Liver (tissue), 8 donors: ENCODE measurements at regions not wholly inside any gene's neighbourhood (a gene's known extent, or its start where the extent isn't known, plus 50 kb on each side); places are given as distances from the start of the nearest gene placed in this dataset.

Experiments
- DNase-seq: peaks from one replicate; pipeline ENCODE4 v3.0.0-alpha.2; 2017; ENCODE audit warnings: low spot score
- H3K27ac ChIP-seq, 2 donors: one replicate each; pipeline ENCODE4 v1.7.0; 2013; ENCODE audit warnings: inconsistent platforms in 2 of 2, low read length in 2 of 2, control low read depth in 1 of 2, low read depth in 1 of 2, mild to moderate bottlenecking in 1 of 2
- H3K27me3 ChIP-seq, 4 donors: one replicate each; pipeline versions ENCODE4 v1.6.1 to v1.7.0; 2013; ENCODE audit warnings: low read length in 3 of 4, inconsistent platforms in 1 of 4, mild to moderate bottlenecking in 1 of 4, moderate library complexity in 1 of 4; ENCODE audit not compliant: control insufficient read depth in 4 of 4, insufficient read depth in 4 of 4
- H3K36me3 ChIP-seq, 4 donors: one replicate each; pipeline versions ENCODE4 v1.6.1 to v1.7.0; 2013; ENCODE audit warnings: low read length in 3 of 4, mild to moderate bottlenecking in 3 of 4, low read depth in 1 of 4, moderate library complexity in 1 of 4; ENCODE audit not compliant: control insufficient read depth in 4 of 4, insufficient read depth in 3 of 4
- H3K4me1 ChIP-seq, 4 donors: one replicate each; pipeline versions ENCODE4 v1.6.1 to v1.7.0; 2013; ENCODE audit warnings: low read length in 3 of 4, mild to moderate bottlenecking in 3 of 4, moderate library complexity in 1 of 4; ENCODE audit not compliant: control insufficient read depth in 4 of 4, insufficient read depth in 4 of 4
- H3K4me3 ChIP-seq, 3 donors: one replicate each; pipeline versions ENCODE4 v1.6.1 to v1.7.0; 2013; ENCODE audit warnings: low read length in 3 of 3, control low read depth in 1 of 3, low read depth in 1 of 3, mild to moderate bottlenecking in 1 of 3
- H3K9ac ChIP-seq, 2 donors: one replicate each; pipeline ENCODE4 v1.7.0; 2013; ENCODE audit warnings: low read length in 2 of 2, mild to moderate bottlenecking in 2 of 2, moderate library complexity in 2 of 2, control low read depth in 1 of 2, low read depth in 1 of 2
- H3K9me3 ChIP-seq, 4 donors: one replicate each; pipeline versions ENCODE4 v1.6.1 to v1.7.0; 2013; ENCODE audit warnings: low read length in 3 of 4; ENCODE audit not compliant: control insufficient read depth in 4 of 4
- ATF3 ChIP-seq: IDR thresholded peaks from 2 replicates; pipeline ENCODE4 v1.6.1; 2016; ENCODE audit warnings: antibody characterized with exemption
- CTCF ChIP-seq: fragments of 150-350 bp; IDR thresholded peaks from 2 replicates; pipeline ENCODE4 v1.5.1; 2017; ENCODE audit warnings: improper control_type of control experiment, low read depth, low read length; ENCODE audit not compliant: missing input control
- EGR1 ChIP-seq, 2 donors: IDR thresholded peaks; 2 replicates each; pipeline ENCODE4 v1.6.1; 2016 to 2018; ENCODE audit warnings: antibody characterized with exemption in 2 of 2, low read depth in 2 of 2
- FOXA1 ChIP-seq: IDR thresholded peaks from 2 replicates; pipeline ENCODE4 v1.6.1; 2016; ENCODE audit warnings: antibody characterized with exemption
- FOXA2 ChIP-seq: IDR thresholded peaks from 2 replicates; pipeline ENCODE4 v1.6.1; 2016; ENCODE audit warnings: antibody characterized with exemption
- GABPA ChIP-seq, 2 donors: IDR thresholded peaks in 1 of 2; conservative IDR thresholded peaks in 1 of 2; 2 replicates each; pipeline ENCODE4 v1.6.1; 2016; ENCODE audit warnings: antibody characterized with exemption in 2 of 2, mild to moderate bottlenecking in 1 of 2, moderate library complexity in 1 of 2
- HNF4A ChIP-seq, 2 donors: conservative IDR thresholded peaks; 2 replicates each; pipeline ENCODE4 v1.6.1; 2016; ENCODE audit warnings: antibody characterized with exemption in 2 of 2, mild to moderate bottlenecking in 2 of 2
- HNF4G ChIP-seq: IDR thresholded peaks from 2 replicates; pipeline ENCODE4 v1.6.1; 2016; ENCODE audit warnings: antibody characterized with exemption
- JUND ChIP-seq, 2 donors: IDR thresholded peaks; 2 replicates each; pipeline ENCODE4 v1.6.1; 2016; ENCODE audit warnings: antibody characterized with exemption in 2 of 2
- MAX ChIP-seq: IDR thresholded peaks from 2 replicates; pipeline ENCODE4 v1.6.1; 2016; ENCODE audit warnings: antibody characterized with exemption
- NR2F2 ChIP-seq: IDR thresholded peaks from 2 replicates; pipeline ENCODE4 v1.6.1; 2016; ENCODE audit warnings: antibody characterized with exemption
- RAD21 ChIP-seq, 2 donors: IDR thresholded peaks; 2 replicates each; pipeline ENCODE4 v1.6.1; 2016; ENCODE audit warnings: antibody characterized with exemption in 2 of 2, mild to moderate bottlenecking in 2 of 2
- REST ChIP-seq: IDR thresholded peaks from 2 replicates; pipeline ENCODE4 v1.6.1; 2016; ENCODE audit warnings: antibody characterized with exemption, mild to moderate bottlenecking
- RXRA ChIP-seq, 2 donors: IDR thresholded peaks; 2 replicates each; pipeline ENCODE4 v1.6.1; 2017 to 2018; ENCODE audit warnings: antibody characterized with exemption in 2 of 2, mild to moderate bottlenecking in 1 of 2
- SP1 ChIP-seq: IDR thresholded peaks from 2 replicates; pipeline ENCODE4 v1.6.1; 2018; ENCODE audit warnings: antibody characterized with exemption, mild to moderate bottlenecking
- YY1 ChIP-seq: IDR thresholded peaks from 2 replicates; pipeline ENCODE4 v1.6.1; 2016; ENCODE audit warnings: antibody characterized with exemption, mild to moderate bottlenecking
- ZBTB33 ChIP-seq: IDR thresholded peaks from 2 replicates; pipeline ENCODE4 v1.6.1; 2016; ENCODE audit warnings: antibody characterized with exemption
- WGBS: extraction: QIAGEN DNeasy Blood & Tissue Kit; methylation state at CpG from one replicate; pipeline ENCODE4 v1.1.7; 2013; 5-methylcytosine and 5-hydroxymethylcytosine counted together
- donor health status: healthy.
- donor health status: healthy.
- donor health status: healthy.
- donor health status: healthy.
- donor health status: healthy.

- no peak overlapping the region for H3K27ac ChIP-seq
- TF ChIP-seq RXRA (IDR thresholded peaks at IDR 0.05) (peak in 1 of 2 donors; percentile 52), SP1 (no peak), GABPA (IDR thresholded peaks at IDR 0.05 in 1 of 2, conservative IDR thresholded peaks at IDR 0.05 in 1 of 2) (no peak), JUND (IDR thresholded peaks at IDR 0.05) (no peak), HNF4G (no peak), ZBTB33 (no peak), NR2F2 (peak; percentile 53), MAX (no peak), HNF4A (conservative IDR thresholded peaks at IDR 0.05) (peak in 1 of 2 donors; percentile 4)
- no peaks in the 10 kb centered on the region for H3K27me3 ChIP-seq
- H3K4me3 ChIP-seq = no peak overlapping the region
- peaks cover 0 to 3% (median 0%) of the 10 kb centered on the region in 4 donors for H3K4me1 ChIP-seq
- no peaks in the 10 kb centered on the region for H3K36me3 ChIP-seq
- H3K9me3 ChIP-seq = no peaks in the 10 kb centered on the region
- no peak for DNase-seq
- no peak overlapping the region for H3K9ac ChIP-seq
- WGBS = 34% methylated on average over 2 of the region's 2 CpGs
These were observed 145.8 kb downstream of the KCNRG start for GRCh38 chr13:50161052-50161451.

- 92% methylated on average over 4 of the region's 4 CpGs for WGBS
- no peak overlapping the region for H3K4me3 ChIP-seq
- TF ChIP-seq HNF4A (conservative IDR thresholded peaks at IDR 0.05) = no peak
- no peak for TF ChIP-seq EGR1 (IDR thresholded peaks at IDR 0.05; ENCODE audit: low read depth in 2 of 2)
- TF ChIP-seq GABPA (IDR thresholded peaks at IDR 0.05 in 1 of 2, conservative IDR thresholded peaks at IDR 0.05 in 1 of 2) = no peak
- TF ChIP-seq RXRA (IDR thresholded peaks at IDR 0.05) = no peak
- TF ChIP-seq ZBTB33 = no peak
- no peak for TF ChIP-seq JUND (IDR thresholded peaks at IDR 0.05)
- no peak for TF ChIP-seq FOXA1
- no peak for TF ChIP-seq RAD21 (IDR thresholded peaks at IDR 0.05)
- no peak for TF ChIP-seq MAX
- TF ChIP-seq FOXA2 = no peak
- no peak overlapping the region for H3K27ac ChIP-seq
- H3K9me3 ChIP-seq = no peaks in the 10 kb centered on the region
- H3K4me1 ChIP-seq = peaks cover 0 to 3% (median 0%) of the 10 kb centered on the region in 4 donors
- no peak for DNase-seq
- no peak overlapping the region for H3K9ac ChIP-seq
- no peaks in the 10 kb centered on the region for H3K27me3 ChIP-seq
- no peaks in the 10 kb centered on the region for H3K36me3 ChIP-seq
These were observed 146.8 kb downstream of the KCNRG start for GRCh38 chr13:50162001-50162400.

- Histone ChIP-seq H3K9ac (no peak overlapping the region), H3K27ac (no peak overlapping the region), H3K4me1 (peaks cover 0 to 3% (median 0%) of the 10 kb centered on the region in 4 donors), H3K27me3 (no peaks in the 10 kb centered on the region), H3K4me3 (no peak overlapping the region), H3K9me3 (no peaks in the 10 kb centered on the region), H3K36me3 (no peaks in the 10 kb centered on the region)
- 73% methylated on average over 2 of the region's 2 CpGs for WGBS
- DNase-seq = no peak
- no peak for TF ChIP-seq SP1
- no peak for TF ChIP-seq REST
- no peak for TF ChIP-seq GABPA (IDR thresholded peaks at IDR 0.05 in 1 of 2, conservative IDR thresholded peaks at IDR 0.05 in 1 of 2)
- TF ChIP-seq CTCF = no peak
- TF ChIP-seq MAX = no peak
- no peak for TF ChIP-seq ATF3
- TF ChIP-seq EGR1 (IDR thresholded peaks at IDR 0.05; ENCODE audit: low read depth in 2 of 2) = no peak
- no peak for TF ChIP-seq HNF4A (conservative IDR thresholded peaks at IDR 0.05)
- TF ChIP-seq HNF4G = no peak
- TF ChIP-seq YY1 = no peak
These were observed 147.3 kb downstream of the KCNRG start for GRCh38 chr13:50162567-50162966.
